ENCODE measurements at regions not wholly inside any gene's neighbourhood (a gene's known extent, or its start where the extent isn't known, plus 50 kb on each side); places are given as distances from the start of the nearest gene placed in this dataset.

DNA sequence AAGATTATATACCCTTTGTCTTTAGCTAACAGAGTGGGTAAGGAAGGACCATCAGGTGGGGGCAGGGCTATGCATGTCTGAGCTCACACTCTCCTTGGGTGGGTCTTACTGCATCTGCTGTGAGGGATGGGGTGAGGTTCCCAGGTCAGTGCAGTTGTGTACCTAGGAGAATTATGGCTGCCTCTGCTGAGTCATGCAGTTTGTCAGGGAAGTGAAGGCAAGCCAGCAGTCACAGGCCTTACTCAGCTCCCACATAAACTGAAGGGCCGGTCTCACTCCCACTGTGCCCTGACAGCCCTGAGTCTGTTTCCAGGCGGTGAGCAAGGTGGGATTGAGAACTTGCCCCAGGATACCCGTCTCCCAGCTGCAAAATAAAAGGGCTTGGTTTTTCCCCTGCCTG is 328.6 kb downstream of the MAP2K6 start:
- DNase-seq, result no peak
- intact Hi-C loops (cut with DNase I), result no loop called here

DNA sequence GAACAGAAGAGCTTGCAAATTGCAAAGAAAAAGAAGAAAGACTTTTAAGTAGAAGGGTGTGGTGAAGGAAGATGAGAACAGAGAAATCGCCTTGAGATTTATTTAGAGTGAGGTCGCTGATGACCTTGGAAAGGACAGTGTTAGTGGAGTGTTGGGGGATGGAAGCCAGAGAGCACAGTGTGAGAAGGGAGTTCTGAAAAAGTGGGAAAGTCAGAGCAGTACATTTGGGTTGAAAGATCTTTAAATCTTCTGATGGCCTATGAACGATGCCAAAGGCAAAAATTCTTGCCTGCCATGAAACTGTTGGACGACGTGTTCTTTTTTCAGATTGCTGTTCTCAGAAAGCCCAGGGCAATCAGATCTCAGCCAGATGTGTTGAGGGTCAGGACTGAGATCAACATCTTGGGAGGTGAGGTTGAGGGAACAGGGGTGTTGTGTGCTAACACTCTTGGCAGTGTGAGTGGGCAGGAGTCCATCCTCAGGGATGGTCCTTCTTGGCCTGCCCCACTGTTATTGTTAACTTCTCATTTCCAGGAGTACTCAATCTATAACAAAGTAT is 330.1 kb downstream of the MAP2K6 start:
- intact Hi-C loops (cut with DNase I), result no loop called here

DNA sequence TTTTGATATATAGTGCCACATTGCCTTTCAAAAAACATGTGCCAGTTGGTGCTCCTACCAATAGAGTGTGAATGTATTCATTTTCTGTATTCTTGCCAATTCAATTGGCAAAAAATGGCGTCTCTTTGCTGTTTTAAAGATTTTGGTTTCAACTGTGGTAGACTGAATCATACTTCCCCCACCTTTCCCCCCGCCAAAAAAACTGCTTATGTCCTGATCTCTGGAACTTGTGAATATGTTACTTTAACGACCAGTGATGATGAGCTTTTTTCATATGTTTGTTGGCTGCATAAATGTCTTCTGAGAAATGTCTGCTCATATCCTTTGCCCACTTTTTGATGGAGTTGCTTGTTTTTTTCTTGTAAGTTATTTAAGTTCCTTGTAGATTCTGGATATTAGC is 325.1 kb upstream of the KCNJ16 start:
- intact Hi-C loops (cut with DNase I), result no loop called here
- no peak for DNase-seq

More for the DNA sequence above, 330.1 kb downstream of the MAP2K6 start:
- no peak for DNase-seq

DNA sequence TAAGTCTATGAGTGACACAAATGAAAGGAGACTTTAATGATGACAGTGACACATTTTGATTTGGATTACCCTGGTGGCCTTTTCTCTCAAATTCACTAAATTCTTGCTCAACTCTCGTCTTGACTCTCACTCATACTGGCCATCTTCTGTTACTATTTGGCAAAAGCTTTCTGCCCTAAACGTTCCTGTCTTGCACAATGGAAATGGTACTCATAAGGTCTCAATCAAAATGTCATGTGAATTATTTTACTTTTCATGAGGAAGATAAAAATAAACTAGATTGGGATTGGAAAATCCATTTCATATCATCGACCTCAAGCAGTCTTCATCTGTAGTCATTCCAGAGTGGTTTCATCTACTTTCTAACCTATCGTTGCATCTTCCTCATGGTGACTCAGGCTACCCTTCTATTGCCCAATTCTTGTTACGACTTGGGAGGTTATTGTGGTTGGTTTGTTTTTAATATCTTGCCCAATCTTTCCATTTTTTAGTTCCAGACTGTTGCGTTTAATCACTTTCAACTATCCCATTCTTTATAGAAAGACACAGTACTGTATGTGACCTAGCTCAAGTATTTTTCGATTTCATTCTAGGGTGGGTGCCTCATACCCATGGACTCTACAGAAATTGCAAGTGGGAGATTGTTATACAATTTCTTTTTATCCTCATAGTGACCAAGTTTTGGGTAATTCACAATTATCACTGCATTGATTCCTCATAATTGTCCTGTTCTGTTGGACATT is 317.2 kb upstream of the KCNJ16 start:
- DNase-seq, result no peak
- intact Hi-C loops (cut with DNase I), result no loop called here

DNA sequence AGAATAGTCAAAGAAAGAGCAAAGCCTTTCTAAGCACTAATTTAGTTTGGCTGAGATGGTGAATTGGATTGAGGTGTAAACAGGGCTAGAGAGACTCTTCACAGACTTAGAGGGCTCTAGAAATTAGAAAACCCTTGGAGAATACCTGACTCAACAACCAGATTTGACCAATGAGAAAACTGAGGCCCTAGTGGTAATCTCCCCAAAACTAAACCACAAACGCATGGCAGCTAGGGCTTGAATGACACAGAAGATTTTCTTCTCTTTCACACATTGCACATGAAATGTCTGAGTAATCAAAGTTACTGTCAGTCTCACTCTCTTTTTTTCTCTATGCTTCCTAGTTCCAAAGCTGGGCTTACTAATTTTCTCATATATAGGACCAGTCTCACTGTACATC is 314.5 kb upstream of the KCNJ16 start:
- no peak for DNase-seq
- intact Hi-C loops (cut with DNase I), result no loop called here

DNA sequence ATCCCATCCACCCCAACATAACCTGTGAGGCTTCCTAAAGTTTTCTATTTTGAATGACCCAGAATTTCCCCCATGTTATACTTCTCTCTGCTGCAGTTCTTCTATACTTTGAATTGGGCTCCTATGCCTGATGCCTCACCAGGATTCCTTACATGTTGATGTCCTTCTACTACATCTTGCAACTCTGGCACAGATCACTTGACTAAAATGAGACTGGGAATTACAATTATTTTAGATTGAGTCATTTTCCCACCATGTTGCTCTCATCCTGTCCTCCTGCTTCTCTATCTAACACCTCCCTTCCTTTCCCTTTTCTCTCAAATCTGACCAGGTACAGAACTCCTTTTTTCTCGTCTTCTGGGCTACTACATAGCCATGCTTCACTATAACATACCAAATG is 314.0 kb upstream of the KCNJ16 start:
- DNase-seq, result no peak
- intact Hi-C loops (cut with DNase I), result no loop called here

DNA sequence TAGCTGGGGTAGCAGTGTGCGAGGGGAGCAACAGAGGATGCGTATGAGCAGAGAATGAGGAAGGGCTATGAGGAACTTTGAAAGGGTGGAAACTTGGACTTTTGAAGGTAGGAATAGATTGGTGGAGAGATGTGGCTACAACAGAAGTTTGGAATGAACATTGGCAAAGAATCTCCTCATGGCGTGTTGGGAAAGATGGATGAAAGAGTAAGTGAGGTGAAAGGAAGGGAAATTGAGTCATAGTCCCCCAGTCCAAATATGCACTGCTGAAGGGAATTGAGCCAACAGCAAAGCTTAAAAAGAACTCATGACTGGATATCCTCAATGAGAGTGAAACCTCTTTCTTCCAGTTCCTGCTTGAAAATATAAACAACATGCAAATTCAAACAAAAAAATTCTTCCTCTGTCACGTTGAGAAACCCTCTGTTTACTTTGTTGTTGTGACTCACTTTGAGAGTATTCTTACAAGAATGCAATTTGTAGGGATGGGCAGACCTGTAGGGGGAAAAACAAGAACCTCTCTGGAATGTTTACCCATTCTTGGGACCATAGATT is 313.2 kb upstream of the KCNJ16 start:
- no peak for DNase-seq
- intact Hi-C loops (cut with DNase I), result no loop called here

DNA sequence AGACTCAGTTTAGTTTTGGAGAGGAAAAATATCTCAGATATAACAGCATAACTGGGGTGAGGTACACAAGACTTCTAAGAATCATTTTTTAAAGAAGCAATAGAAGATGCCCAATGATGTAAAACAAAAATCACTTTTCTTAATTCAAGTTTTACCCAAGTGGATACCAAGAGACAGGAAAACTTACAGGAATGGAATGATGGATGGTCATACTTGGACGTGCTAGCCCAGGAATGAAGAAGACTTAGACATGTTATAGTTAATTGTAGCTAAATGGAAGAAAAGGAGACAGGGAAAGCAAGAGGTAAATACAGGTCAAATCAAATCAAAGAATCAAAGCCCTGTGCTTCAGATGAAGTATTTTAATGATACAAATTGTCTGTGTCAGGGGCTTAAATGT is 312.7 kb upstream of the KCNJ16 start:
- no peak for DNase-seq
- intact Hi-C loops (cut with DNase I), result no loop called here

DNA sequence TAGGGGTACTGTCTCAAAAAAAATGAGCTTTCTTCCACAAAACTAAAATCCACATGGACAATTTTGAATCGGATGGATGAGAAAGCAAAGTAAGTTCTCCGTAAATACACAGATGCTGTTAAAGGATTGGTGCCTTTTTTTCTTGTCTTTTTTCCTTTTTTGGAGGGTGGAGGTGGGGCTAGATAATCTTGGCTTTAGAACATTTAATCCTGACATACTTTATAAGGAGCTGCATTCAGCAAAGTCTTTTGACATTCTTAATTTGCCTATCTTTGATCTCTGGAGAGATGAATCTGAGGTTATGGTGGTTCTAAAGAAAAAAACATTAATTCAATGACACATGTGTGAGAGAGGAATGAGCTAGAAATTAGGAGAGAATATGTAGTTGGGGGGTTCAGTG is 312.3 kb upstream of the KCNJ16 start:
- intact Hi-C loops (cut with DNase I), result no loop called here
- DNase-seq, result no peak

DNA sequence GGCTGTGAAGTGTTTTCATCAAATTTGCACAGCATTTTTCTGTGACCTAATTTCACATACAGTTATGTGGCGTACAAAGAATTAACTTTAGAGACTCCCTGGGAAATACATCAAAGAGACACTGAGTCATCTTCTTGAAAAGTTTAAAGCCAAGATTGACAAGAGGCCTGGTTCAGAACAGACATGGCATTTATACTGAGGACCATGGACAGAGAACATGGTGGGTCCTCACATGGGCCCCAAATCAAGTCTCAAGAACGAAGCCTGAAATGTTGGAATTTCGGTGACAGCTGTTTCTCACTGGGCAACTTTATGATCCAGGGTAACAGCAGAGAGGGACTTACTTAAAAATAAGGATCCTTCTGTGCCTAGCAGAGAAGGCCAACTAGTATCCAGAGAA is 311.5 kb upstream of the KCNJ16 start:
- DNase-seq, result no peak

DNA sequence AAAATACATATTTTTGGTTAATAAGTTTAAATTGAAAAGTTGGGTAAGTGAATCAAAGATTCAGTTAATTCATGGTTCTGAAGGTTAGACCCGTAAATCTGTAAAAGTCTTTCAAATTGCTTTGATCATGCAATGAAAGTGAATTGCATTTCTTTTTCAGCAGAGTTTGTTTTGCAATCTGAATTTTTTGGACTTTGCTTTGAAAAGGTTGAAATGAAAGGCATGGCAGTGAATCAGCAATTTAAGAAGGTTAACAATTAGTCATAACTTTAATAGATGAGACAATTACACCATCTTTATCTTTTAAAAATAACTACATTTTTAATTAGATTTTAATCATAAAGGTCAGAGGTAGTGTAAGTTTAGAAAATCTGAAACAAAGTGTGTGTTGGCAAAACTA is 310.9 kb upstream of the KCNJ16 start:
- no peak for DNase-seq
- intact Hi-C loops (cut with DNase I), result no loop called here

More for the DNA sequence above, 311.5 kb upstream of the KCNJ16 start:
- intact Hi-C loops (cut with DNase I), result no loop called here

DNA sequence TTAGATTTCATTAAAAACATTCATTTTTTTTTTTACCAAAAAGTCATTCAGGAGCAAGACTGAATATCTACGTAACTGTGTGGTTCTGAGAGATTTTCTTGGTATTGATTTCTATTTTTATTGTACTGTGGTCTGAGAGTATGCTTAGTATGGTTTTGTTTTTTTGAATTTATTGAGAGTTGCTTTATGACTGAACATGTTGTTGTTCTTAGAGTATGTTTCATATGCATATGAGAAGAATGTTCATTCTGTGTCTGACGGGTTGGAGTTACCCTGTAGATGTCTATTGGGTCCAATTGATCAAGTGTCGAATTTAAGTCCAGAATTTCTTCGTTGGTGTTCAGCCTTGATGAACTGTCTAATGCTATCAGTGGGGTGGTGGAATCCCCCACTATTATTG is 306.0 kb upstream of the KCNJ16 start:
- intact Hi-C loops (cut with DNase I), result no loop called here

DNA sequence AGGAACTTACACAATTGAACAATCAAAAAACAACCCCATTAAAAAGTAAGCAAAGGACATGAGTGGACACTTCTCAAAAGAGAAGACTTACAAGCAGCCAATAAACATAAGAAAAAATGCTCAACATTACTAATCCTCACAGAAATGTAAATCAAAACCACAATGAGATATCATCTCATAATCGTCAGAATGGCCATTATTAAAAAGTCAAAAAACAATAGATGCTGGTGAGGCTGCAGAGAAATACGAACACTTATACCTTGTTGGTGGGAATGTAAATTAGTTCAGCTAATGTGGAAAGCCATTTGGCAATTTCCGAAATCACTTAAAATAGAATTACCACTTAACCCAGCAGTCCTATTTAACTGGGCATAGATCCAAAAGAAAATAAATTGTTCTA is 301.9 kb upstream of the KCNJ16 start:
- intact Hi-C loops (cut with DNase I), result no loop called here
- DNase-seq, result no peak

More for the DNA sequence above, 306.0 kb upstream of the KCNJ16 start:
- DNase-seq, result no peak

DNA sequence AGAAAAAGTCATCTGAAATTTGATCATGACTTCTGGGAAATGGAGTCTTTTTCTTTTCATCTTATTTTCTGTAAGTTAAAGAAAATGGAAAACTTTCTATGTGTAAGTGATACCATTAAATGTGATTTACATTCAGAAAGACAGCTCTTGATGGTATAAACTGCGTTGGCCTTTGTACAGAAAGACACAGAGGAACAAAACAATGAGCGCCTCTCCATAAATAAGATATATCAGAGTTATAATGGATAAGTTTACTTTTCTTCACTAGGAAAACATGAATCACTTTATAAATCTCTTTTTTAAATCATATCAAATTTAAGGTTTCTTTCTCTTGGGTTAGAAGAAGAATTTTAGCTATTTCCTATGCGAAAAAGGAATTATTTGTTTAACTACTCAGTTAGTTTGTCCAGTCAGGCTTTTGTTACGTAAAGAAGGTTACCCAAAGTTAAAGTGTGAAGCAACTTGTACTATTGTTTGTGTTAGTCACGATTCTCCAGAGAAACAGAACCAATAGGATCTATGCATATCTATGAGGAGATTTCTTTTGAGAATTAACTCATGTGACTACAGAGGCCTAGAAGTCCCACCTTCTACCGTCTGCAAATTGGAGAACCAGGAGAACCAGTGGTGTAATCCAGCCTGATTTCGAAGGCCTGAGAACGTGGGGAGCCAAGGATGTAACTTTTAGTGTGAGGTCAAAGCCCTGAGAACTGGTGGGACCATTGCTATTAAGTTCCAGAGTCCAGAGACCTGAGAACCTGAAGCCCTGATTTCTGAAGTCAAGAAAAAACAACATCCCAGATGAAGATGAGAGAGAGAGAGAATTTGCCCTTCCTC is 295.4 kb upstream of the KCNJ16 start:
- DNase-seq, result no peak
- intact Hi-C loops (cut with DNase I), result no loop called here

DNA sequence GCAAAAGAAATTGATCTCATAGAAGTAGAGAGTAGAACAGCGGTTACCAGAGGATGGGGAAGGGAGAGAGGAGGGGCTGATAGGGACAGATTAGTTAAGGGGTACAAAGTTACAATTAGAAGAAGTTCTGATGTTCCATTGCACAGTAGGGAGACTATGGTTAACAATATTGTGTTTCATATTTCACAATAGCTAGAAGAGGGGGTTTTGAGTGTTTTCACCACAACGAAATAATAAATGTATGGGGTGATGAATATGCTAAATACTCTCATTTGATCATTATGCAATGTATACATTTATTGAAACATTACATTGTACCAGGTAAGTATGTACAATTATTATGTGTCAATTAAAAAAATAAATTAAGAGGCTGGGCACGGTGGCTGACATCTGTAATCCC is 291.2 kb upstream of the KCNJ16 start:
- intact Hi-C loops (cut with DNase I), result no loop called here
- DNase-seq, result no peak

DNA sequence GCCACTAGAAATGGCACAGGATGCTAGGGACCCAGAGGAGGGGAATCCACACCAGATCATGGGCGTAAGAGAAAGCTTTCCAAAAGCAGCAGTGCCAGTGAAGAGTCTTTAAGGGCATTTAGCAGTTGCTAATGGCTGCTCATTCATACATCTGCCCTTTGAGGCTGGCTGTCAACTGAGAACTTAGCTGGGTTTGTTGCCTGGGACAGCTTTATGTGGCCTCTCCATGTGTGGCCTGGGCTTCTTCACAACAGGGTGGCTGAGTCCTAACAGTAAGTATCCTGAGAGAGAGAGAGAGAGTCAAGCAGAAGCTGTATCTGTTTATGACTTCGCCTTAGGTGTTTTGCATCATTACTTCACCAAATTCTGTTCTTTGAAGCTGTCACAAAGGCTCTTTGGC is 286.1 kb upstream of the KCNJ16 start:
- intact Hi-C loops (cut with DNase I), result no loop called here
- DNase-seq, result no peak

DNA sequence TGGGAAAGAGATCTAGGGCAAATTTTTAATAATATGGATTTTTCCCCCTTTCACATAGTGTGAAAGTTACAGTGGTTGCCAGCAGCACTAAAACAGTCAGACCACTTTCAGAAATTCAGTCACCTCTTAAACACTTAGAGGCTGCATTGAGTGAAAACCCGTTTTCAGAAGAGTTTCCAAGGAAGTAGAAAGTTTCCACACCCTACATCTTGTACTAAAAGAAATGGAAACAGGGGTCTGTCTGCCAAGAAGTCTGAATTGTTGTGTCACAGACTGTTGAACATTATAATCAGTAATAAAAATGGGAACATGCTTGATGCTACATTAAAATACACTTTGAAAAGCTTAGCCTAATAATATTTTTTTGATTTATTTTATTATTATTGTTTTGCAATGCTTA is 278.9 kb upstream of the KCNJ16 start:
- intact Hi-C loops (cut with DNase I), result no loop called here
- DNase-seq, result no peak

DNA sequence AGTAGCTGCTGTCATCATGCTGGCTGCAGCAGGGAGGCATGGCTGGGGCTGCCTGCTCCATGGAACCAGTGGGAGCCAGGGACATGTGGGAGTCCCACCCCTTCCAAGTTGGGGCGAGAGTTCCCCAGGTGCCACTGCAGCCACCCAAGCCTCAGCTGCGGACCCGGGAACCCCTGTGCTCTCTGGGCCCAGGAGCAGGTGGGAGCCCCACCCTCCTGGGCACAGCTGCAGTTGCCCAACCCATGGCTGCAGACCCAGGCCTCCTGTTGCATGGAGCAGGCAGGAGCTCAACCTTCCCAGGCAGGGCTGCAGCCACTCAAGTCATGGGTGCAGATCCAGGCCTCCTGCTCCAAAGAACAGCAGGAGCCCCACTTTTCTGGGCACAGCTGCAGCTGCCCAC is 274.2 kb upstream of the KCNJ16 start:
- DNase-seq, result no peak

DNA sequence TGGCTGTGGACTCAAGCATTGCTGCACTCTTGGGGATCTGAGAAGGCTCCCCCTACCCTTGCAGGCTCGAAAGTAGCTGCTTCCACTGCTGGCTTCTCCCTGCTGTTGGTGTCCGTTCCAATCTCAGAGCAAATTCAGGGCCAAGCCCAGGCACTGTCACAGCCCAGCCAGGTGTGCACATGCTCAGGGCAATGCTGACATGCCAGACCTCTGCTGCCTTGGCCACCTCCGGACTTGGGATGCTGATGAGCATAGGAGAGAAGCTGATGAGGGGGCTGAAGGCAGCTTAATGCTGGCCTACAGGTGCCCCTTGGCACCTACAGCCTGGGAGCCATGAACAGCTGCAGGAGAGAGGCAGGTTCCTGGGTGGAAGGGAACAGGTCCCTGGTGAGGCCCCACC is 273.7 kb upstream of the KCNJ16 start:
- intact Hi-C loops (cut with DNase I), result no loop called here
- no peak for DNase-seq

More for the DNA sequence above, 274.2 kb upstream of the KCNJ16 start:
- intact Hi-C loops (cut with DNase I), result no loop called here

DNA sequence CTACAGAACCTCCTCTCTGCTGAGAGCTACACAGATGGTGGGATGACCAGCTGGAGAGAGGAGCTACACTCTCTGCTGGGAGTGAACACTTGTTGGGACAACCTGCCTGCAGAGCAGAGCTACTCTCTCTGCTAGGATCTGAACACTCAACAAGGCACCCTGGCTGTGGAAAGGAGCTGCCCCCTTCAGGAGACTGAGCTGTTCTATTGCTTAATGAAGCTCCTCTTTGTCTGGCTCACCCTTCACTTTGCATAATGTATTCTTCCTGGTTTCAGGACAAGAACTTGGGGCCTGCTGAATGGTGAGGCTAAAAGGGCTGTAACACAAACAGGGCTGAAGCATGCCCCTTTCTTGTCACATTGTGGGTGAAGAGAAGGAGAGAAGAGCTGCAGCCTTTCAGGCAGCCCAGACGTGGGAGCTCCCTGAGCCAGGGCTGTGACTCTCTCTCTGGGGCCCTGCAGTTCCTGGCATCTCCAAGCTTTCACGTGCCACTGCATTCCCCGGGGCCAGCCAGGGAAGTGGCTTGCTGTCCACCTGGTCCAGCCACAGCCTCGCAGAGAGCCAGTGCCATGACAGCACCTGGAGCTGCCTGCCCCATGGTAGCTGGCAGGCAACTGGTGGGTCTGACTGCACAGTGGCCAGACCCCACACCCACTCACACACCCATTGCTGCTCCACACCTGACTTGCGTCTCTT is 272.8 kb upstream of the KCNJ16 start:
- intact Hi-C loops (cut with DNase I), result no loop called here
- DNase-seq, result no peak

Measured in head of caudate nucleus (tissue), 42 donors.